Pons (tissue), 1 donor: ENCODE measurements at regions not wholly inside any gene's neighbourhood (a gene's known extent, or its start where the extent isn't known, plus 50 kb on each side); places are given as distances from the start of the nearest gene placed in this dataset.
"Not testable (repeated sequence)": the region's sequence is repeated elsewhere in the genome, so short reads cannot be mapped to it uniquely, and the experiment has no call there.

Experiments
- DNase-seq: peaks from one replicate; pipeline ENCODE4 v3.0.0-alpha.2; 2016; ENCODE audit warnings: low spot score

GRCh38 chr2:7683196-7683595 lies 766.0 kb downstream of the RNF144A start:
- no peak for DNase-seq

GRCh38 chr2:7683708-7684107 lies 766.5 kb downstream of the RNF144A start:
- DNase-seq: no peak

GRCh38 chr2:7685342-7686015 lies 768.3 kb downstream of the RNF144A start:
- no peak for DNase-seq

- no peak for DNase-seq
These were observed 768.8 kb downstream of the RNF144A start for GRCh38 chr2:7686016-7686385.

- no peak for DNase-seq
These were observed 774.9 kb downstream of the RNF144A start for GRCh38 chr2:7691961-7692656.

GRCh38 chr2:7692657-7693161 lies 775.5 kb downstream of the RNF144A start:
- DNase-seq: no peak

GRCh38 chr2:7693246-7694075 lies 776.2 kb downstream of the RNF144A start:
- DNase-seq: no peak

GRCh38 chr2:7694076-7694985 lies 777.1 kb downstream of the RNF144A start:
- DNase-seq: no peak

- not testable (repeated sequence) for DNase-seq
These were observed 779.3 kb downstream of the RNF144A start for GRCh38 chr2:7696556-7696955.

GRCh38 chr2:7697052-7697451 lies 779.8 kb downstream of the RNF144A start:
- DNase-seq: no peak

- DNase-seq: no peak
These were observed 784.6 kb downstream of the RNF144A start for GRCh38 chr2:7701791-7702190.

GRCh38 chr2:7703048-7703447 lies 785.8 kb downstream of the RNF144A start:
- no peak for DNase-seq

GRCh38 chr2:7703543-7704144 lies 786.4 kb downstream of the RNF144A start:
- no peak for DNase-seq

- DNase-seq: no peak
These were observed 787.2 kb downstream of the RNF144A start for GRCh38 chr2:7704296-7704865.

- no peak for DNase-seq
These were observed 789.6 kb downstream of the RNF144A start for GRCh38 chr2:7706791-7707190.

- no peak for DNase-seq
These were observed 790.5 kb downstream of the RNF144A start for GRCh38 chr2:7707723-7708122.

GRCh38 chr2:7709907-7710306 lies 792.7 kb downstream of the RNF144A start:
- peak; percentile 3 for DNase-seq

GRCh38 chr2:7711167-7711566 lies 794.0 kb downstream of the RNF144A start:
- no peak for DNase-seq

GRCh38 chr2:7719876-7720275 lies 802.7 kb downstream of the RNF144A start:
- no peak for DNase-seq

GRCh38 chr2:7721413-7721995 lies 804.3 kb downstream of the RNF144A start:
- no peak for DNase-seq
